WTC11 (cell line): ENCODE measurements at regions not wholly inside any gene's neighbourhood (a gene's known extent, or its start where the extent isn't known, plus 50 kb on each side); places are given as distances from the start of the nearest gene placed in this dataset.

Experiments used
- ATAC-seq: fragments of 200-7000 bp; cut with Tn5 transposase; 2 replicates; pipeline ENCODE4 v1.10.0; 2021; ENCODE audit warnings: mild to moderate bottlenecking, moderate library complexity
- CTCF ChIA-PET: fragments of 300-600 bp; sonication (Branson Sonifier 250); formaldehyde crosslinking; loops from one replicate; lab custom pipeline; 2021; ENCODE audit warnings: antibody characterized with exemption; lab: Charles Lee
- POLR2A ChIA-PET: fragments of 350-600 bp; sonication (Branson Sonifier 250); formaldehyde crosslinking; loops from one replicate; lab custom pipeline; 2021; ENCODE audit warnings: antibody characterized with exemption; lab: Charles Lee
- DNase-seq: peaks from one replicate; pipeline ENCODE4 v3.0.0; 2021; ENCODE audit warnings: low spot score
- H3K27ac Mint-ChIP-seq: 2 replicates; pipeline ENCODE4 v1.8.0; 2021; ENCODE audit warnings: mixed read lengths
- H3K27me3 Mint-ChIP-seq: 2 replicates; pipeline ENCODE4 v1.8.0; 2021; ENCODE audit warnings: low read depth, mild to moderate bottlenecking, moderate library complexity, mixed read lengths
- H3K36me3 Mint-ChIP-seq: 2 replicates; pipeline ENCODE4 v1.8.0; 2021; ENCODE audit warnings: mixed read lengths
- H3K4me1 Mint-ChIP-seq: 2 replicates; pipeline ENCODE4 v1.8.0; 2022; ENCODE audit warnings: mixed read lengths
- H3K4me3 Mint-ChIP-seq: 2 replicates; pipeline ENCODE4 v1.8.0; 2021; ENCODE audit warnings: mild to moderate bottlenecking, moderate library complexity, mixed read lengths
- H3K9me3 Mint-ChIP-seq: 2 replicates; pipeline ENCODE4 v1.8.0; 2021; ENCODE audit warnings: mixed read lengths
- ESRRA ChIP-seq: sonication (generic); formaldehyde crosslinking; IDR thresholded peaks from 2 replicates; pipeline ENCODE4 v1.8.1; 2022; ENCODE audit warnings: mild to moderate bottlenecking, missing genetic modification reagents, borderline replicate concordance
- GTF2I ChIP-seq: fragments of 250-450 bp; sonication (Bioruptor Pico); conservative IDR thresholded peaks from 2 replicates; pipeline ENCODE4 v1.4.0; 2021; ENCODE audit warnings: mild to moderate bottlenecking
- MXD4 ChIP-seq: fragments of 250-450 bp; sonication (Bioruptor Pico); IDR thresholded peaks from 2 replicates; pipeline ENCODE4 v1.8.0; 2021; ENCODE audit warnings: mild to moderate bottlenecking, moderate library complexity, borderline replicate concordance
- NFATC4 ChIP-seq: fragments of 250-450 bp; sonication (Bioruptor Pico); IDR thresholded peaks from 2 replicates; pipeline ENCODE4 v1.9.0; 2021; ENCODE audit warnings: mild to moderate bottlenecking
- NFYB ChIP-seq: sonication (generic); formaldehyde crosslinking; conservative IDR thresholded peaks from 2 replicates; pipeline ENCODE4 v1.8.0; 2022; ENCODE audit warnings: low read depth, missing genetic modification reagents
- NR2C2 ChIP-seq: sonication (generic); formaldehyde crosslinking; IDR thresholded peaks from 2 replicates; pipeline ENCODE4 v1.8.0; 2022; ENCODE audit warnings: mild to moderate bottlenecking, missing genetic modification reagents
- OVOL2 ChIP-seq: fragments of 250-450 bp; sonication (Bioruptor Pico); IDR thresholded peaks from 2 replicates; pipeline ENCODE4 v1.9.0; 2021; ENCODE audit warnings: mild to moderate bottlenecking, borderline replicate concordance
- SMAD4 ChIP-seq: sonication (generic); formaldehyde crosslinking; IDR thresholded peaks from 2 replicates; pipeline ENCODE4 v1.8.0; 2022; ENCODE audit warnings: mild to moderate bottlenecking, missing genetic modification reagents
- ZMAT4 ChIP-seq: fragments of 250-450 bp; sonication (Bioruptor Pico); IDR thresholded peaks from 2 replicates; pipeline ENCODE4 v1.9.0; 2021; ENCODE audit warnings: mild to moderate bottlenecking
- ZNF121 ChIP-seq: sonication (generic); formaldehyde crosslinking; IDR thresholded peaks from 2 replicates; pipeline ENCODE4 v1.8.0; 2023; ENCODE audit warnings: missing genetic modification reagents
- ZNF532 ChIP-seq: fragments of 250-450 bp; sonication (Bioruptor Pico); IDR thresholded peaks from 2 replicates; pipeline ENCODE4 v1.9.0; 2021; ENCODE audit warnings: mild to moderate bottlenecking, borderline replicate concordance
- ZNF671 ChIP-seq: fragments of 250-450 bp; sonication (Bioruptor Pico); IDR thresholded peaks from 2 replicates; pipeline ENCODE4 v1.8.0; 2021; ENCODE audit warnings: mild to moderate bottlenecking
- TF ChIP-seq, protein P1 (sequence below): sonication (generic); formaldehyde crosslinking; IDR thresholded peaks from 2 replicates; pipeline ENCODE4 v1.8.1; 2022; ENCODE audit warnings: mild to moderate bottlenecking, moderate library complexity, missing genetic modification reagents
- TF ChIP-seq, protein P2 (sequence below): sonication (generic); formaldehyde crosslinking; IDR thresholded peaks from 2 replicates; pipeline ENCODE4 v1.8.1; 2023; ENCODE audit warnings: mild to moderate bottlenecking, moderate library complexity, missing genetic modification reagents
- TF ChIP-seq, protein P3 (sequence below): sonication (generic); formaldehyde crosslinking; IDR thresholded peaks from 2 replicates; pipeline ENCODE4 v1.8.0; 2023; ENCODE audit warnings: mild to moderate bottlenecking, missing genetic modification reagents
- TF ChIP-seq, protein P4 (sequence below): sonication (generic); formaldehyde crosslinking; IDR thresholded peaks from 2 replicates; pipeline ENCODE4 v1.8.0; 2022; ENCODE audit warnings: mild to moderate bottlenecking, missing genetic modification reagents
- TF ChIP-seq, protein P5 (sequence below): sonication (generic); formaldehyde crosslinking; IDR thresholded peaks from 2 replicates; pipeline ENCODE4 v1.8.1; 2023; ENCODE audit warnings: mild to moderate bottlenecking, missing genetic modification reagents, moderate library complexity
- TF ChIP-seq, protein P6 (sequence below): sonication (generic); formaldehyde crosslinking; IDR thresholded peaks from 2 replicates; pipeline ENCODE4 v1.8.1; 2022; ENCODE audit warnings: low read depth, mild to moderate bottlenecking, moderate library complexity, missing genetic modification reagents, borderline replicate concordance

- TF ChIP-seq, protein P1, sequence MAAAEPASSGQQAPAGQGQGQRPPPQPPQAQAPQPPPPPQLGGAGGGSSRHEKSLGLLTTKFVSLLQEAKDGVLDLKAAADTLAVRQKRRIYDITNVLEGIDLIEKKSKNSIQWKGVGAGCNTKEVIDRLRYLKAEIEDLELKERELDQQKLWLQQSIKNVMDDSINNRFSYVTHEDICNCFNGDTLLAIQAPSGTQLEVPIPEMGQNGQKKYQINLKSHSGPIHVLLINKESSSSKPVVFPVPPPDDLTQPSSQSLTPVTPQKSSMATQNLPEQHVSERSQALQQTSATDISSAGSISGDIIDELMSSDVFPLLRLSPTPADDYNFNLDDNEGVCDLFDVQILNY = no peak
- TF ChIP-seq, protein P2, sequence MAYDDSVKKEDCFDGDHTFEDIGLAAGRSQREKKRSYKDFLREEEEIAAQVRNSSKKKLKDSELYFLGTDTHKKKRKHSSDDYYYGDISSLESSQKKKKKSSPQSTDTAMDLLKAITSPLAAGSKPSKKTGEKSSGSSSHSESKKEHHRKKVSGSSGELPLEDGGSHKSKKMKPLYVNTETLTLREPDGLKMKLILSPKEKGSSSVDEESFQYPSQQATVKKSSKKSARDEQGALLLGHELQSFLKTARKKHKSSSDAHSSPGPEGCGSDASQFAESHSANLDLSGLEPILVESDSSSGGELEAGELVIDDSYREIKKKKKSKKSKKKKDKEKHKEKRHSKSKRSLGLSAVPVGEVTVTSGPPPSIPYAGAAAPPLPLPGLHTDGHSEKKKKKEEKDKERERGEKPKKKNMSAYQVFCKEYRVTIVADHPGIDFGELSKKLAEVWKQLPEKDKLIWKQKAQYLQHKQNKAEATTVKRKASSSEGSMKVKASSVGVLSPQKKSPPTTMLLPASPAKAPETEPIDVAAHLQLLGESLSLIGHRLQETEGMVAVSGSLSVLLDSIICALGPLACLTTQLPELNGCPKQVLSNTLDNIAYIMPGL = no peak
- TF ChIP-seq, protein P3, sequence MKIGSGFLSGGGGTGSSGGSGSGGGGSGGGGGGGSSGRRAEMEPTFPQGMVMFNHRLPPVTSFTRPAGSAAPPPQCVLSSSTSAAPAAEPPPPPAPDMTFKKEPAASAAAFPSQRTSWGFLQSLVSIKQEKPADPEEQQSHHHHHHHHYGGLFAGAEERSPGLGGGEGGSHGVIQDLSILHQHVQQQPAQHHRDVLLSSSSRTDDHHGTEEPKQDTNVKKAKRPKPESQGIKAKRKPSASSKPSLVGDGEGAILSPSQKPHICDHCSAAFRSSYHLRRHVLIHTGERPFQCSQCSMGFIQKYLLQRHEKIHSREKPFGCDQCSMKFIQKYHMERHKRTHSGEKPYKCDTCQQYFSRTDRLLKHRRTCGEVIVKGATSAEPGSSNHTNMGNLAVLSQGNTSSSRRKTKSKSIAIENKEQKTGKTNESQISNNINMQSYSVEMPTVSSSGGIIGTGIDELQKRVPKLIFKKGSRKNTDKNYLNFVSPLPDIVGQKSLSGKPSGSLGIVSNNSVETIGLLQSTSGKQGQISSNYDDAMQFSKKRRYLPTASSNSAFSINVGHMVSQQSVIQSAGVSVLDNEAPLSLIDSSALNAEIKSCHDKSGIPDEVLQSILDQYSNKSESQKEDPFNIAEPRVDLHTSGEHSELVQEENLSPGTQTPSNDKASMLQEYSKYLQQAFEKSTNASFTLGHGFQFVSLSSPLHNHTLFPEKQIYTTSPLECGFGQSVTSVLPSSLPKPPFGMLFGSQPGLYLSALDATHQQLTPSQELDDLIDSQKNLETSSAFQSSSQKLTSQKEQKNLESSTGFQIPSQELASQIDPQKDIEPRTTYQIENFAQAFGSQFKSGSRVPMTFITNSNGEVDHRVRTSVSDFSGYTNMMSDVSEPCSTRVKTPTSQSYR (CRISPR knock-in tag) = no peak
- TF ChIP-seq ZNF671 (no peak), OVOL2 (CRISPR knock-in tag) (no peak), ESRRA (CRISPR knock-in tag) (no peak)
- TF ChIP-seq, protein P4, sequence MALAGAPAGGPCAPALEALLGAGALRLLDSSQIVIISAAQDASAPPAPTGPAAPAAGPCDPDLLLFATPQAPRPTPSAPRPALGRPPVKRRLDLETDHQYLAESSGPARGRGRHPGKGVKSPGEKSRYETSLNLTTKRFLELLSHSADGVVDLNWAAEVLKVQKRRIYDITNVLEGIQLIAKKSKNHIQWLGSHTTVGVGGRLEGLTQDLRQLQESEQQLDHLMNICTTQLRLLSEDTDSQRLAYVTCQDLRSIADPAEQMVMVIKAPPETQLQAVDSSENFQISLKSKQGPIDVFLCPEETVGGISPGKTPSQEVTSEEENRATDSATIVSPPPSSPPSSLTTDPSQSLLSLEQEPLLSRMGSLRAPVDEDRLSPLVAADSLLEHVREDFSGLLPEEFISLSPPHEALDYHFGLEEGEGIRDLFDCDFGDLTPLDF (CRISPR knock-in tag) = no peak
- TF ChIP-seq, protein P5, sequence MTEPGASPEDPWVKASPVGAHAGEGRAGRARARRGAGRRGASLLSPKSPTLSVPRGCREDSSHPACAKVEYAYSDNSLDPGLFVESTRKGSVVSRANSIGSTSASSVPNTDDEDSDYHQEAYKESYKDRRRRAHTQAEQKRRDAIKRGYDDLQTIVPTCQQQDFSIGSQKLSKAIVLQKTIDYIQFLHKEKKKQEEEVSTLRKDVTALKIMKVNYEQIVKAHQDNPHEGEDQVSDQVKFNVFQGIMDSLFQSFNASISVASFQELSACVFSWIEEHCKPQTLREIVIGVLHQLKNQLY (CRISPR knock-in tag) = no peak
- TF ChIP-seq, all 79 proteins: peak for 0
Observed at GRCh38 chr7:427506-428103, 92.0 kb downstream of the PDGFA start (continued).

DNA sequence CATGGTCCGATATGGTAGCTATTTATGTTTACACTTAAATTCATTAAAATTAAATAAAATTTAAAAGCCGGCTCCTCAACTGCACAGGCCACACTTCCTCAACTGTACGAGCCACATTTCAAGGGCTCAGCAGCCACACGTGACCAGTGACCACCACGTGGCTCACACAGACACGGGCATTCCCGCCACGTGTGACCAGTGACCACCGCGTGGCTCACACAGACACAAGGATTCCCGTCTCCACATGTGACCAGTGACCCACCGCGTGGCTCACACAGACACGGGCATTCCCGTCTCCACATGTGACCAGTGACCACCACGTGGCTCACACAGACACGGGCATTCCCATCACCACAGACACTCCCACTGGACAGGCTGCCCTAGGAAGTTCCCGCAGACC, 91.3 kb downstream of the PDGFA start:
- Mint-ChIP-seq H3K4me1 (peaks cover 3% of the 10 kb centered on the region; the same call in 1 of the 2 replicates), H3K36me3 (no peaks in the 10 kb centered on the region), H3K27me3 (no peaks in the 10 kb centered on the region), H3K9me3 (peaks cover 12% of the 10 kb centered on the region), H3K27ac (no peak overlapping the region), H3K4me3 (no peak overlapping the region)
- no peak for ATAC-seq
- ChIA-PET POLR2A (no interaction called here), CTCF (no interaction called here)
- no peak for DNase-seq
- TF ChIP-seq NR2C2 = no peak
- TF ChIP-seq SMAD4 (CRISPR knock-in tag) = no peak
- TF ChIP-seq, protein P3 (CRISPR knock-in tag) = no peak
- no peak for TF ChIP-seq ZMAT4 (CRISPR knock-in tag)
- TF ChIP-seq NFATC4 = no peak
- TF ChIP-seq ZNF121 (CRISPR knock-in tag) = no peak
- no peak for TF ChIP-seq NFYB (CRISPR knock-in tag)
- no peak for TF ChIP-seq MXD4 (CRISPR knock-in tag)
- TF ChIP-seq GTF2I (CRISPR knock-in tag) = no peak
- TF ChIP-seq, protein P6, sequence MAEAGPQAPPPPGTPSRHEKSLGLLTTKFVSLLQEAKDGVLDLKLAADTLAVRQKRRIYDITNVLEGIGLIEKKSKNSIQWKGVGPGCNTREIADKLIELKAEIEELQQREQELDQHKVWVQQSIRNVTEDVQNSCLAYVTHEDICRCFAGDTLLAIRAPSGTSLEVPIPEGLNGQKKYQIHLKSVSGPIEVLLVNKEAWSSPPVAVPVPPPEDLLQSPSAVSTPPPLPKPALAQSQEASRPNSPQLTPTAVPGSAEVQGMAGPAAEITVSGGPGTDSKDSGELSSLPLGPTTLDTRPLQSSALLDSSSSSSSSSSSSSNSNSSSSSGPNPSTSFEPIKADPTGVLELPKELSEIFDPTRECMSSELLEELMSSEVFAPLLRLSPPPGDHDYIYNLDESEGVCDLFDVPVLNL (CRISPR knock-in tag) = no peak
- no peak for TF ChIP-seq ZNF532 (CRISPR knock-in tag)
- no peak for TF ChIP-seq OVOL2 (CRISPR knock-in tag)
